GM23338 (cell line): ENCODE measurements at regions not wholly inside any gene's neighbourhood (a gene's known extent, or its start where the extent isn't known, plus 50 kb on each side); places are given as distances from the start of the nearest gene placed in this dataset.

ENCODE experiments used
- ATAC-seq: fragments of 200-7000 bp; cut with Tn5 transposase; 3 replicates; pipeline ENCODE4 v1.9.1; 2020
- DNase-seq: peaks from one replicate; pipeline ENCODE4 v3.0.0-alpha.2; 2015; ENCODE audit warnings: low spot score
- H2AFZ ChIP-seq: fragments of 200-600 bp; sonication (generic); 2 replicates; pipeline ENCODE4 v1.8.0; 2016; ENCODE audit warnings: antibody characterized with exemption, mild to moderate bottlenecking, moderate library complexity
- H3F3A ChIP-seq: fragments of 200-600 bp; sonication (generic); replicated peaks from 2 replicates; pipeline ENCODE4 v1.8.0; 2017; ENCODE audit warnings: antibody characterized with exemption, mixed run types, low read depth
- H3K27ac ChIP-seq: fragments of 200-600 bp; sonication (generic); 2 replicates; pipeline ENCODE4 v1.6.1; 2016; ENCODE audit warnings: low read depth
- H3K27me3 ChIP-seq: fragments of 200-600 bp; sonication (generic); 2 replicates; pipeline ENCODE4 v1.8.0; 2016; ENCODE audit warnings: mild to moderate bottlenecking, mixed run types, moderate library complexity; ENCODE audit not compliant: insufficient read depth
- H3K36me3 ChIP-seq: fragments of 200-600 bp; sonication (generic); 2 replicates; pipeline ENCODE4 v1.8.0; 2016; ENCODE audit warnings: mild to moderate bottlenecking; ENCODE audit not compliant: insufficient read depth
- H3K4me1 ChIP-seq: fragments of 200-600 bp; sonication (generic); 2 replicates; pipeline ENCODE4 v1.8.0; 2016; ENCODE audit warnings: mild to moderate bottlenecking, moderate library complexity; ENCODE audit not compliant: insufficient read depth
- H3K4me2 ChIP-seq: fragments of 200-600 bp; sonication (generic); 2 replicates; pipeline ENCODE4 v1.7.1; 2017; ENCODE audit warnings: mixed run types
- H3K4me3 ChIP-seq: fragments of 200-600 bp; sonication (generic); 2 replicates; pipeline ENCODE4 v1.6.1; 2016; ENCODE audit warnings: mixed run types
- H3K79me2 ChIP-seq: fragments of 200-600 bp; sonication (generic); replicated peaks from 2 replicates; pipeline ENCODE4 v1.8.0; 2017; ENCODE audit warnings: mild to moderate bottlenecking; ENCODE audit not compliant: insufficient read depth
- H3K9me2 ChIP-seq: fragments of 200-600 bp; sonication (generic); 2 replicates; pipeline ENCODE4 v1.8.0; 2017; ENCODE audit not compliant: insufficient read depth
- H4K20me1 ChIP-seq: fragments of 200-600 bp; sonication (generic); replicated peaks from 2 replicates; pipeline ENCODE4 v1.8.0; 2017; ENCODE audit warnings: mild to moderate bottlenecking; ENCODE audit not compliant: insufficient read depth
- H3K27ac Mint-ChIP-seq: 2 replicates; pipeline ENCODE4 v1.8.0; 2020; ENCODE audit warnings: inconsistent platforms, mild to moderate bottlenecking, moderate library complexity, mixed read lengths
- H3K27me3 Mint-ChIP-seq: 3 replicates; pipeline ENCODE4 v1.8.0; 2022; ENCODE audit warnings: low read depth, mild to moderate bottlenecking, moderate library complexity, mixed read lengths, inconsistent platforms; ENCODE audit not compliant: insufficient read depth, poor library complexity
- H3K36me3 Mint-ChIP-seq: 3 replicates; pipeline ENCODE4 v1.8.0; 2021; ENCODE audit warnings: low read depth, mild to moderate bottlenecking, inconsistent platforms, moderate library complexity, mixed read lengths
- H3K4me1 Mint-ChIP-seq: 3 replicates; pipeline ENCODE4 v1.8.0; 2020; ENCODE audit warnings: mild to moderate bottlenecking, inconsistent platforms, mixed read lengths
- H3K4me3 Mint-ChIP-seq: 3 replicates; pipeline ENCODE4 v1.8.0; 2021; ENCODE audit warnings: moderate library complexity, mild to moderate bottlenecking, inconsistent platforms, mixed read lengths
- H3K9me3 Mint-ChIP-seq: 3 replicates; pipeline ENCODE4 v1.8.0; 2020; ENCODE audit warnings: moderate library complexity, mild to moderate bottlenecking, inconsistent platforms, mixed read lengths
- EZH2 ChIP-seq: fragments of 200-600 bp; sonication (generic); IDR thresholded peaks from one replicate; pipeline ENCODE4 v1.8.0; 2017; ENCODE audit warnings: antibody characterized with exemption, mild to moderate bottlenecking, low read depth; ENCODE audit not compliant: unreplicated experiment
- EZH2phosphoT487 ChIP-seq: fragments of 200-600 bp; sonication (generic); IDR thresholded peaks from one replicate; pipeline ENCODE4 v1.8.1; 2018; ENCODE audit warnings: antibody characterized with exemption; ENCODE audit not compliant: unreplicated experiment
- JUNB ChIP-seq: IDR thresholded peaks from one replicate; pipeline ENCODE4 v1.6.1; 2016; ENCODE audit warnings: antibody characterized with exemption; ENCODE audit not compliant: unreplicated experiment
- NANOG ChIP-seq: IDR thresholded peaks from 2 replicates; pipeline ENCODE4 v1.6.1; 2016; ENCODE audit warnings: antibody characterized with exemption, borderline replicate concordance
- POLR2AphosphoS5 ChIP-seq: IDR thresholded peaks from 2 replicates; pipeline ENCODE4 v1.6.1; 2016; ENCODE audit warnings: antibody characterized with exemption, low read depth
- STAT1 ChIP-seq: IDR thresholded peaks from one replicate; pipeline ENCODE4 v1.6.1; 2016; ENCODE audit warnings: antibody characterized with exemption; ENCODE audit not compliant: unreplicated experiment
- ZNF114 ChIP-seq: fragments of 250-450 bp; sonication (Bioruptor Pico); IDR thresholded peaks from 2 replicates; pipeline ENCODE4 v1.5.0; 2020; ENCODE audit warnings: mild to moderate bottlenecking, moderate library complexity
- ZNF331 ChIP-seq: fragments of 250-450 bp; sonication (Bioruptor Pico); IDR thresholded peaks from 2 replicates; pipeline ENCODE4 v1.5.0; 2020; ENCODE audit warnings: low read depth, mild to moderate bottlenecking, moderate library complexity
- TF ChIP-seq, protein P1 (sequence below): IDR thresholded peaks from 2 replicates; pipeline ENCODE4 v1.6.1; 2016; ENCODE audit warnings: antibody characterized with exemption
- TF ChIP-seq, protein P2 (sequence below), 2 experiments: fragments of 200-600 bp in 1 of 2; sonication (generic) in 1 of 2; conservative IDR thresholded peaks; 2 replicates each; pipeline versions ENCODE4 v1.5.1 to v1.6.1; 2016 to 2017; ENCODE audit warnings: antibody characterized with exemption in 2 of 2, low read depth in 2 of 2, mild to moderate bottlenecking in 2 of 2, moderate library complexity in 1 of 2
- TF ChIP-seq, protein P3 (sequence below): IDR thresholded peaks from one replicate; pipeline ENCODE4 v1.6.1; 2018; ENCODE audit warnings: antibody characterized with exemption; ENCODE audit not compliant: unreplicated experiment

DNA sequence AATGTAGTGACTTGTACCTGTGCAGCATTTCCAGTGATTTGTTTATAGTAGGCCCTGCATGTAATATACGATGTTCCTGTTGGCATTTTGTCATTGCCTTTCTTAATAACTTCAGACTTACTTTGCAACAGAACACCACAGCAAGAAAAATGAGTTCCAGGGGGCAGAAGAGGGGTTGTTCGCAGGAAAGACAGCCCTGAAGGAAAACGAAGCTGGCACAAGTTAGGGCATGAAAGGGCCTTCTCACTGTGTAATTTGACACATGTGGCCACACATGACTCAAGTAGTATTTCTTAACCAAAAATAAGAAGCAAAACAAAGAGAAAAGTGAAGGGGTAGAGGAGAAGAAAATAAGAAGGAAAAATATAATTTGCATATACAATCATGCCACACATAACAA is 265.8 kb upstream of the SMIM31 start:
- Histone ChIP-seq H3F3A (no peaks in the 10 kb centered on the region), H3K4me3 (no peak overlapping the region), H2AFZ (no peak overlapping the region; the same call in 1 of the 2 replicates), H3K36me3 (no peaks in the 10 kb centered on the region), H3K9me2 (peaks cover 7% of the 10 kb centered on the region), H4K20me1 (no peaks in the 10 kb centered on the region), H3K27ac (no peak overlapping the region), H3K79me2 (no peaks in the 10 kb centered on the region), H3K4me1 (no peaks in the 10 kb centered on the region), H3K4me2 (no peak overlapping the region), H3K27me3 (no peaks in the 10 kb centered on the region)
- H3K27me3 Mint-ChIP-seq: peaks cover 2% of the 10 kb centered on the region
- no peaks in the 10 kb centered on the region for H3K36me3 Mint-ChIP-seq
- no peaks in the 10 kb centered on the region for H3K4me1 Mint-ChIP-seq
- no peaks in the 10 kb centered on the region for H3K9me3 Mint-ChIP-seq
- no peak for TF ChIP-seq EZH2
- TF ChIP-seq NANOG: no peak
- TF ChIP-seq POLR2AphosphoS5: no peak
- no peak for TF ChIP-seq STAT1
- H3K27ac Mint-ChIP-seq: peak overlapping the region; percentile 10; the same call in 1 of the 2 replicates
- DNase-seq (no peak), ATAC-seq (no peak)
- no peak overlapping the region for H3K4me3 Mint-ChIP-seq

DNA sequence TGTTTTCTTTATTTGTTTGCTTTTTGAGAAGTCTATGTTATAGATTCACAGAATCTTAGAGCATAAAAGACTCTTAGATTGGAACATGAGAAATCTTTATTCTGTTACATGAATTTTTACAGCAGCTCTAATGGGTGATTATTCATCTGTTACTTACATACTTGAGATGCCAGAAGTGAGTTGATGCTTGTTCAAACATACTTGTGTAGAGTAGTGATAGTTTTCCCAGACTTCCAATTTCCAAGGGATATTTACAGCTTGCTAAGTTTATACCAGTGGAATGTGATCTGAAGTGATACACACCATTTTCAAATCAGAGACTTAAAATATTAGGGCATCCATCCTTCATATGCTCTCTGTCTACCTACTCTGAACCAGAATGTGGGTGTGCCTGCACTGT is 252.9 kb upstream of the SMIM31 start:
- Histone ChIP-seq H3K4me1 (peaks cover 1% of the 10 kb centered on the region; the same call in 1 of the 2 replicates), H3K4me3 (no peak overlapping the region), H3K27me3 (no peaks in the 10 kb centered on the region), H3K4me2 (no peak overlapping the region), H3F3A (no peaks in the 10 kb centered on the region), H2AFZ (peak overlapping the region; percentile 39; the same call in 1 of the 2 replicates), H3K79me2 (no peaks in the 10 kb centered on the region), H3K9me2 (no peaks in the 10 kb centered on the region), H4K20me1 (no peaks in the 10 kb centered on the region), H3K36me3 (no peaks in the 10 kb centered on the region), H3K27ac (no peak overlapping the region)
- DNase-seq: no peak
- Mint-ChIP-seq H3K27me3 (peaks cover 2% of the 10 kb centered on the region), H3K36me3 (0 out of 3 replicates have a peak, but pooled peaks cover 4% of the 10 kb centered on the region), H3K9me3 (peaks cover 4% of the 10 kb centered on the region; the same call in 2 of the 3 replicates), H3K4me1 (peaks cover 3% of the 10 kb centered on the region), H3K4me3 (no peak overlapping the region), H3K27ac (peak overlapping the region; percentile 76)
- ATAC-seq: no peak
- TF ChIP-seq ZNF114 (CRISPR knock-in tag) (no peak), EZH2phosphoT487 (no peak), EZH2 (no peak), NANOG (no peak), POLR2AphosphoS5 (no peak), ZNF331 (CRISPR knock-in tag) (no peak), STAT1 (no peak), JUNB (no peak)
- TF ChIP-seq, protein P1, sequence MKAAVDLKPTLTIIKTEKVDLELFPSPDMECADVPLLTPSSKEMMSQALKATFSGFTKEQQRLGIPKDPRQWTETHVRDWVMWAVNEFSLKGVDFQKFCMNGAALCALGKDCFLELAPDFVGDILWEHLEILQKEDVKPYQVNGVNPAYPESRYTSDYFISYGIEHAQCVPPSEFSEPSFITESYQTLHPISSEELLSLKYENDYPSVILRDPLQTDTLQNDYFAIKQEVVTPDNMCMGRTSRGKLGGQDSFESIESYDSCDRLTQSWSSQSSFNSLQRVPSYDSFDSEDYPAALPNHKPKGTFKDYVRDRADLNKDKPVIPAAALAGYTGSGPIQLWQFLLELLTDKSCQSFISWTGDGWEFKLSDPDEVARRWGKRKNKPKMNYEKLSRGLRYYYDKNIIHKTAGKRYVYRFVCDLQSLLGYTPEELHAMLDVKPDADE: no peak
- TF ChIP-seq, protein P2, sequence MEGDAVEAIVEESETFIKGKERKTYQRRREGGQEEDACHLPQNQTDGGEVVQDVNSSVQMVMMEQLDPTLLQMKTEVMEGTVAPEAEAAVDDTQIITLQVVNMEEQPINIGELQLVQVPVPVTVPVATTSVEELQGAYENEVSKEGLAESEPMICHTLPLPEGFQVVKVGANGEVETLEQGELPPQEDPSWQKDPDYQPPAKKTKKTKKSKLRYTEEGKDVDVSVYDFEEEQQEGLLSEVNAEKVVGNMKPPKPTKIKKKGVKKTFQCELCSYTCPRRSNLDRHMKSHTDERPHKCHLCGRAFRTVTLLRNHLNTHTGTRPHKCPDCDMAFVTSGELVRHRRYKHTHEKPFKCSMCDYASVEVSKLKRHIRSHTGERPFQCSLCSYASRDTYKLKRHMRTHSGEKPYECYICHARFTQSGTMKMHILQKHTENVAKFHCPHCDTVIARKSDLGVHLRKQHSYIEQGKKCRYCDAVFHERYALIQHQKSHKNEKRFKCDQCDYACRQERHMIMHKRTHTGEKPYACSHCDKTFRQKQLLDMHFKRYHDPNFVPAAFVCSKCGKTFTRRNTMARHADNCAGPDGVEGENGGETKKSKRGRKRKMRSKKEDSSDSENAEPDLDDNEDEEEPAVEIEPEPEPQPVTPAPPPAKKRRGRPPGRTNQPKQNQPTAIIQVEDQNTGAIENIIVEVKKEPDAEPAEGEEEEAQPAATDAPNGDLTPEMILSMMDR (conservative IDR thresholded peaks at IDR 0.05; ENCODE audit: low read depth in 2 of 2): no peak
- TF ChIP-seq, protein P3, sequence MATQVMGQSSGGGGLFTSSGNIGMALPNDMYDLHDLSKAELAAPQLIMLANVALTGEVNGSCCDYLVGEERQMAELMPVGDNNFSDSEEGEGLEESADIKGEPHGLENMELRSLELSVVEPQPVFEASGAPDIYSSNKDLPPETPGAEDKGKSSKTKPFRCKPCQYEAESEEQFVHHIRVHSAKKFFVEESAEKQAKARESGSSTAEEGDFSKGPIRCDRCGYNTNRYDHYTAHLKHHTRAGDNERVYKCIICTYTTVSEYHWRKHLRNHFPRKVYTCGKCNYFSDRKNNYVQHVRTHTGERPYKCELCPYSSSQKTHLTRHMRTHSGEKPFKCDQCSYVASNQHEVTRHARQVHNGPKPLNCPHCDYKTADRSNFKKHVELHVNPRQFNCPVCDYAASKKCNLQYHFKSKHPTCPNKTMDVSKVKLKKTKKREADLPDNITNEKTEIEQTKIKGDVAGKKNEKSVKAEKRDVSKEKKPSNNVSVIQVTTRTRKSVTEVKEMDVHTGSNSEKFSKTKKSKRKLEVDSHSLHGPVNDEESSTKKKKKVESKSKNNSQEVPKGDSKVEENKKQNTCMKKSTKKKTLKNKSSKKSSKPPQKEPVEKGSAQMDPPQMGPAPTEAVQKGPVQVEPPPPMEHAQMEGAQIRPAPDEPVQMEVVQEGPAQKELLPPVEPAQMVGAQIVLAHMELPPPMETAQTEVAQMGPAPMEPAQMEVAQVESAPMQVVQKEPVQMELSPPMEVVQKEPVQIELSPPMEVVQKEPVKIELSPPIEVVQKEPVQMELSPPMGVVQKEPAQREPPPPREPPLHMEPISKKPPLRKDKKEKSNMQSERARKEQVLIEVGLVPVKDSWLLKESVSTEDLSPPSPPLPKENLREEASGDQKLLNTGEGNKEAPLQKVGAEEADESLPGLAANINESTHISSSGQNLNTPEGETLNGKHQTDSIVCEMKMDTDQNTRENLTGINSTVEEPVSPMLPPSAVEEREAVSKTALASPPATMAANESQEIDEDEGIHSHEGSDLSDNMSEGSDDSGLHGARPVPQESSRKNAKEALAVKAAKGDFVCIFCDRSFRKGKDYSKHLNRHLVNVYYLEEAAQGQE: no peak
